Calu3 (cell line): ENCODE measurements at regions not wholly inside any gene's neighbourhood (a gene's known extent, or its start where the extent isn't known, plus 50 kb on each side); places are given as distances from the start of the nearest gene placed in this dataset.

Experiments used
- BruUV-seq: library from RNA; stranded (reverse); fragments of 400-500 nt; replicated peaks from 2 replicates; lab custom pipeline; 2021; lab: Mats Ljungman, UMichigan
- CTCF ChIA-PET: fragments of 300-600 bp; sonication (Branson Sonifier 250); formaldehyde crosslinking; loops from one replicate; lab custom pipeline; 2022; ENCODE audit warnings: antibody characterized with exemption; lab: Charles Lee
- DNase-seq: peaks from one replicate; pipeline ENCODE4 v3.0.0; 2022
- H3K27ac Mint-ChIP-seq: one replicate; pipeline ENCODE4 v1.8.0; 2022; ENCODE audit warnings: mixed read lengths; ENCODE audit not compliant: unreplicated experiment
- H3K27me3 Mint-ChIP-seq: one replicate; pipeline ENCODE4 v1.8.0; 2022; ENCODE audit warnings: mixed read lengths; ENCODE audit not compliant: unreplicated experiment
- H3K36me3 Mint-ChIP-seq: one replicate; pipeline ENCODE4 v1.8.0; 2022; ENCODE audit warnings: mild to moderate bottlenecking, moderate library complexity, mixed read lengths; ENCODE audit not compliant: insufficient read depth, unreplicated experiment
- H3K4me1 Mint-ChIP-seq: one replicate; pipeline ENCODE4 v1.8.0; 2022; ENCODE audit warnings: mild to moderate bottlenecking, low read depth, mixed read lengths; ENCODE audit not compliant: unreplicated experiment
- H3K4me3 Mint-ChIP-seq: one replicate; pipeline ENCODE4 v1.8.0; 2022; ENCODE audit warnings: mild to moderate bottlenecking, low read depth, moderate library complexity, mixed read lengths; ENCODE audit not compliant: unreplicated experiment
- H3K9me3 Mint-ChIP-seq: one replicate; pipeline ENCODE4 v1.8.0; 2022; ENCODE audit warnings: low read depth, mixed read lengths; ENCODE audit not compliant: unreplicated experiment
- CTCF ChIP-seq: fragments of 200-600 bp; IDR thresholded peaks from one replicate; pipeline ENCODE4 v1.8.0; 2022; ENCODE audit warnings: antibody characterized with exemption; ENCODE audit not compliant: unreplicated experiment
- intact Hi-C: fragments of 100-400 bp; cut with micrococcal nuclease; formaldehyde crosslinking; loops from one replicate; pipeline ENCODE4 v1.10.0; 2022; ENCODE audit not compliant: unreplicated experiment

- no peak overlapping the region for H3K4me3 Mint-ChIP-seq
- TF ChIP-seq CTCF: no peak
- H3K36me3 Mint-ChIP-seq: no peaks in the 10 kb centered on the region
- no TSS peak for BruUV-seq
- H3K9me3 Mint-ChIP-seq: peaks cover 6% of the 10 kb centered on the region
- intact Hi-C loops: no loop called here
- no peaks in the 10 kb centered on the region for H3K27me3 Mint-ChIP-seq
- H3K27ac Mint-ChIP-seq: no peak overlapping the region
- CTCF ChIA-PET: no interaction called here
- no peak for DNase-seq
- H3K4me1 Mint-ChIP-seq: no peaks in the 10 kb centered on the region
These were observed 272.9 kb downstream of the KLHL13 start for GRCh38 chrX:117843749-117844148.

DNA sequence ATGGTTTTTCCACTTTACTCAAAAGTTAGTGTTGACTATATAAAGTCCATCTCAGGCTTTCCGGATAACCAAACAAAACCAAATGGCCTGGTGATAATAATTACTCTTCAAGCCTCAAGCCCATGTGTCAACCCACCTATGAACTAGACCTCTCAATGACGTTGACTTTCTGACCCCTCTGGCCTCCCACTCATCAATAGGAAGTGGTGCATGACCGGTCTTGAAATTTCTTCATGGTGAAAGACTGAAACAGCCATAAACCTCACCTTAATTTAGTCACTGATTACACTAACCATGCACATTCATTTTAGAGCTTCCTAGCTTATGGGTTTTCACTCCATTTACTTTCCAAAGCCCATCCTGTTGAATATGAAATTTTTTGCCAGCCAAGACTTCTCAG is 276.0 kb downstream of the KLHL13 start:
- no peaks in the 10 kb centered on the region for H3K4me1 Mint-ChIP-seq
- no peak for DNase-seq
- no peak overlapping the region for H3K27ac Mint-ChIP-seq
- TF ChIP-seq CTCF: no peak
- no TSS peak for BruUV-seq
- no peaks in the 10 kb centered on the region for H3K27me3 Mint-ChIP-seq
- H3K9me3 Mint-ChIP-seq: peaks cover 20% of the 10 kb centered on the region
- no peaks in the 10 kb centered on the region for H3K36me3 Mint-ChIP-seq
- intact Hi-C loops: no loop called here
- CTCF ChIA-PET: no interaction called here
- H3K4me3 Mint-ChIP-seq: no peak overlapping the region

DNA sequence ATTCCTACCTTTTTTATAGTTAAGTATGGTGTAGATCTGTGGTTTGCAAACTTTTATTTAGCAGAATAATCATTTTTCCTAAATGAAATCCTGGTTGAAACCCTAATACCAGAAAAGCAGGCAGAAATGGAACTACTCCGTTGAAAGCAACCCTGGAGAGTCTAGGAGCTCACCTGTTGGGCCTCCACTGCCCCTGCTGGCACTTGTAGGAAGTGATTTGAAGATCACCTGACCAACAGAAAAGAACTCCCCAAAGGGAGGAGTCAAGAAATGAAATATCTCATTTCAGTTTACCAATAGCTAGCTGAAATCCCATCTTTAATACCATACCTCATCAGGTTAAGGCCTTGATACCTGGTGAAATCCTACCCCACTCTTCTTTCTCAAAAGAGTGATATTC is 277.1 kb downstream of the KLHL13 start:
- H3K9me3 Mint-ChIP-seq: peaks cover 18% of the 10 kb centered on the region
- CTCF ChIA-PET: no interaction called here
- H3K36me3 Mint-ChIP-seq: no peaks in the 10 kb centered on the region
- intact Hi-C loops: no loop called here
- TF ChIP-seq CTCF: no peak
- no peak overlapping the region for H3K4me3 Mint-ChIP-seq
- no peaks in the 10 kb centered on the region for H3K4me1 Mint-ChIP-seq
- no peak overlapping the region for H3K27ac Mint-ChIP-seq
- no peaks in the 10 kb centered on the region for H3K27me3 Mint-ChIP-seq
- no peak for DNase-seq
- no TSS peak for BruUV-seq

DNA sequence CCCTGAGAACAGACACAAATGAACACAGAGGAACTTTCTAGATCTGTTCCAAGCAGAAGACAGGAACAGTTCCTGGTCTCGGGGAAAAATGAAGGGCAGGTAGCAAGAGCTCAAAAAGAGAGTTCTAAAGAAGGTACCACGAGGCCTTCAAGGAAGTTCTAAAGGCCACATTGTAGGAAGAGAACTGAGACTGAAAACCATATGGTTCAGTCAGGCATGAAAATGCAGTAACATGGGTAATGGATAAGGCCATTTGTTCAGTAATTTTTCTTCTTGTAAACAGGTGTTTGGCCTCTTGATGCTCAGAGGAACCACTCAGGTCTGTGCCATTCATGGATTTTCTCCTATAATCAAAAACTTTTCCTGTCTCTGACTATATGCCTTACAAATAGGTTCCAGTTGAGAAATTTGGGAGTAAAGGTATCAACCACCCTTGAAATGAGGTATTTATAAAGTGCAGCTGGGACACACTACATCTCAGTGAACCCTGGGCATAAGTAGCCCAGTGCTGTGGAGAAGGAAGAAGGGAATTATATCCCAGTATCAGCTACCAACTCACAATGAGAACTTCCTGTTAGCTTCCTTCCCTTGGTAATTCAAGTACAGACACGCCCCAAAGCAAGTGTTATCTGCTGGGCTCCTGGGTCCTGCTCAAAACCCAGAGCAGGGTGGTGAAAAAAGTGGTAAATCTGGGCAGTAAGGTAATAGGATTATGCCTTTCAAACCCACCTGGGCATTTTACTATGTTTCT is 277.9 kb downstream of the KLHL13 start:
- intact Hi-C loops: no loop called here
- no peaks in the 10 kb centered on the region for H3K4me1 Mint-ChIP-seq
- no peak for TF ChIP-seq CTCF
- CTCF ChIA-PET: no interaction called here
- peaks cover 18% of the 10 kb centered on the region for H3K9me3 Mint-ChIP-seq
- H3K27ac Mint-ChIP-seq: no peak overlapping the region
- H3K4me3 Mint-ChIP-seq: no peak overlapping the region
- BruUV-seq: no TSS peak
- DNase-seq: no peak
- H3K36me3 Mint-ChIP-seq: no peaks in the 10 kb centered on the region
- H3K27me3 Mint-ChIP-seq: no peaks in the 10 kb centered on the region
